ENCODE measurements at regions not wholly inside any gene's neighbourhood (a gene's known extent, or its start where the extent isn't known, plus 50 kb on each side); places are given as distances from the start of the nearest gene placed in this dataset.
"Not testable (repeated sequence)": the region's sequence is repeated elsewhere in the genome, so short reads cannot be mapped to it uniquely, and the experiment has no call there.

GRCh38 chr1:68673771-68674170 is 176.9 kb upstream of the DEPDC1 start:
- no peak for DNase-seq (ENCODE audit: low read depth in 2 of 2)

DNA sequence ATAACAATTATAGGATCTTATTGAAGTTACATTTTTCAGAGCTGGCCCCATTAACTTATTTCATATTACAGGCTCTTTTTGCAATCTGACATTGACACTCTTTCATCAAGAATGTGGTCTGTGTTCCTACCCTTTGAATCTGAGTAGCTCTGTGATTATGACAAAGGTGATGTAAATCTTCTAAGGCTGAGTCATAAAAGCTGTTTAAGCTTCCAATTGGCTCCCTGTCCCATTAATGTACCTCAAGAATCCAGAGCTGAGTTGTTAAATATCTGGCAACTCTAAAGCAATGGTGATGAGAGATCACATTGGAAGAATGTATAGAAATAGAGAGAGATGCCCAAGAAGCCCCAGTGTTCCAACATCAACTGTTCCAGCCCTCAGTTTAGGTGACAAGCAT is 178.5 kb upstream of the DEPDC1 start:
- no peak for DNase-seq (ENCODE audit: low read depth in 2 of 2)

- no peak for DNase-seq (ENCODE audit: low read depth in 2 of 2)
These were observed 180.9 kb upstream of the DEPDC1 start for GRCh38 chr1:68677684-68678351.

GRCh38 chr1:68696221-68696620 is 199.3 kb upstream of the DEPDC1 start:
- no peak for DNase-seq (ENCODE audit: low read depth in 2 of 2)

- no peak for DNase-seq (ENCODE audit: low read depth in 2 of 2)
These were observed 207.1 kb upstream of the DEPDC1 start for GRCh38 chr1:68703921-68704354.

DNA sequence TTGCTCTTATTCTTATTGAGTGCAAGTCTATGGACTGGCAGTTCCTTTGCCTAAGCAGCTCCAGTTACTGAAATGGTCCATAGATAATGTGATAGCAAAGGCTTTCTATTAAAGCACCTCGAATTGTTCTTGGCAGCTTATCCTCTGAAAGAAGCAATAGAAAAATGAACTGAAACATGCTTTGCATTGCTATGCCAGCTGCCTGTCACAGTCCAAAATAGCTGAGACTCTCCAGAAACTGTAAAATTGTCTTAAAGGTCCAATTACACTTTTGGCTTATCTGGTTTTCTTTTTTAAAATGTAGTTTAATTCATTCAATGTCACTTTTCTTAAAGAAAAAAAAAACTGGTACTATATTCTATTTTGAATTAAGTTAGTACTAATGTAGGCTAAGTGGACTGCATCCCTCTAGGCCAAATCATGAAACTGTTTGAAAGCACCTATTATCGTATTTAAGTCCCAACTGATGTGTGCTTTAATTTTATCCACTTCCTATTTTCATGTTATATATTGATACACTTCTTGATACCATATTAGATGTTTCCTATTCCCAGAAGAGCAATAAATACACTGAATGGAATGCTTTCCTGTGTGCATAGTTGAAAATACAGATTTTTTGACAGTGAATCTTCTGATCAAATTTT is 208.0 kb upstream of the DEPDC1 start:
- no peak for DNase-seq (ENCODE audit: low read depth in 2 of 2)

- DNase-seq (ENCODE audit: low read depth in 2 of 2): no peak
These were observed 208.6 kb upstream of the DEPDC1 start for GRCh38 chr1:68705466-68705865.

DNA sequence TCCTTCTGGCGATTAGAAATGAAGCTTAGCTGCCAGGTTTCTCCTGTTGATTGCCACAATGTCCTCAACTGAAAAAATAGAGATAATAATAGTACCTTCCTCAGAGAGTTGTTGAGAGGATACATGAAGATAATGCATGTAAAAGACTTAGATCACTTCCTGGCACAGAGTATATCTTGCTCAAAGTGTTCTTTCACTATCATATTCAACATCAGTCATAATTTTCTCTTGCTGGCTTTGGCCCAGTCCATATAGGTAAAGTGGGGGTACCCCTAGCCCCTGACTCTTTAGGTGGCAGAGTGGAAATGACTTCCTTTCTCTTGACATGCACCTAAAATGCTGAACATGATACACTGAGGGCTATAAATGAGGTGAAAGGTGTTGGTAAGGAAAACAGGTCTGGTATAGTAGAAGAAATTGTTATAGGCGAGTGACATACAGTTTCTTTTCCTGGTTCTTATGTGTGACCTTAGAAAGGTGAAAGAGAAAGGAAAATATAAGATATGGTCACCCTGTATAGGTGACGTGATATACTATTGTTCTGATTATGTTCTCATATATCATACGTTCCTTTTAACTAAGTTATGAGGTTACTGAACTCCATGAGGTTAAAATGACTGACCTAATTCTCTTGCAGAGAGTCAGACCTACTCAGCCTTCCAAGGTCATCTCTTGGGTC is 209.9 kb upstream of the DEPDC1 start:
- DNase-seq (ENCODE audit: low read depth in 2 of 2): no peak

GRCh38 chr1:68717330-68717729 is 220.4 kb upstream of the DEPDC1 start:
- DNase-seq (ENCODE audit: low read depth in 2 of 2): no peak

GRCh38 chr1:68720476-68720875 is 223.6 kb upstream of the DEPDC1 start:
- DNase-seq (ENCODE audit: low read depth in 2 of 2): no peak

GRCh38 chr1:68723791-68724190 is 226.9 kb upstream of the DEPDC1 start:
- no peak for DNase-seq (ENCODE audit: low read depth in 2 of 2)

DNA sequence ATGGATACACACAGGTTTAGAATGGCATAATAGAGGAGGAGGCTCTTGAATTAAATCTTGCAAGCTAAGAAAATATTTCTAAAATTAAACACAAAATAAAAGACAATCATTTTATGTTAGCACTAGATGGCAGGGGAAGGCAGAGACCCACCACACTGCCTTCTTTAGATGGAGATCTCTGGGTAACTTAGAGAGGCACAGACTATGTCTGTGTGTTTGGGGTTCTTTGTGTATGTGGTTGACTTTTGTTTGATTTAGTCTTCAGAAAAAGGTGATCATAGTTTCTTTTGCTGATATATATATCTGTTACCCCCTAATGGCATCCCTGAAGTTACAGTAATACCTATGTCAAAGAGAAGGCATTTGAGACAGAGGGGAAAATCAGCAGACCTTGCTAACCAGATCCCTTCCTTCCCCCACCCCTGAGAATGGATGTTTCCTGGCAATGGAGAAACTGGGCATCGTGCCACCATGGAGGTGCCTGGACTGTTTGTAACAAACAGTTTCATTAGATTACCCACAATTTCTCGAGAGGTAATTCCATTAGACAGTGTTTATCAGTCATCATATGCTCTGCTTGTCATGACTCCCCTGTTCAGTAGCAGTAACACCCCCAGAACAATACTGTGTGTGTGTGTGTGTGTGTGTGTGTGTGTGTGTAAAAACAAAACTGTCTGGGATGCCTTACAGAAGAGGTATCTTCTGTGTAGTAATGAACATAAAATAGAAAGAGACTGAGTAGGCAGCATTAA is 228.3 kb upstream of the DEPDC1 start:
- peak; percentile 2 to 4 for DNase-seq (ENCODE audit: low read depth in 2 of 2)

GRCh38 chr1:68739486-68739885 is 242.6 kb upstream of the DEPDC1 start:
- not testable (repeated sequence) for DNase-seq (ENCODE audit: low read depth in 2 of 2)

GRCh38 chr1:68745011-68745410 is 248.1 kb upstream of the DEPDC1 start:
- DNase-seq (ENCODE audit: low read depth in 2 of 2): no peak

- no peak for DNase-seq (ENCODE audit: low read depth in 2 of 2)
These were observed 248.6 kb upstream of the DEPDC1 start for GRCh38 chr1:68745451-68745850.

GRCh38 chr1:68746378-68746777 is 249.5 kb upstream of the DEPDC1 start:
- no peak for DNase-seq (ENCODE audit: low read depth in 2 of 2)

DNA sequence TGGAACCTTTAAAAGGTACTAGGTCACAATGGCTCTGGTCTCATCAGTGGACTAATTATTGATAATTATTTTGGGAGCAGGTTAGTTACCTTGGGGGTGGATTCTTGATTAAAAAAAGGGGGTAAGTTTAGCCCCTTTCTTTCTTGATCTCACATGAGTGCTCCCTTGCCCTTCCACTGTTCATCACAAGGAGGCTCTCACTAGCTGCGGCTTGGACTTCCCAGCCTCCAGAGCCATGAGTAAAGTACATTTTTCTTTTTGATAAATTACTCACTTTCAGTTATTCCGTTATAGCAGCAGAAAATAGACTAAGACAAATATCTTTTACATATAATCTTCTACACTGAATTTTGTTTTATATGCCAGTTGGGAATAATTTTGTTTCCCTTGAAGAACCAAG is 254.8 kb upstream of the DEPDC1 start:
- no peak for DNase-seq (ENCODE audit: low read depth in 2 of 2)

GRCh38 chr1:68758666-68759209 is 261.9 kb upstream of the DEPDC1 start:
- no peak for DNase-seq (ENCODE audit: low read depth in 2 of 2)

GRCh38 chr1:68767941-68768340 is 271.1 kb upstream of the DEPDC1 start:
- DNase-seq (ENCODE audit: low read depth in 2 of 2): no peak

DNA sequence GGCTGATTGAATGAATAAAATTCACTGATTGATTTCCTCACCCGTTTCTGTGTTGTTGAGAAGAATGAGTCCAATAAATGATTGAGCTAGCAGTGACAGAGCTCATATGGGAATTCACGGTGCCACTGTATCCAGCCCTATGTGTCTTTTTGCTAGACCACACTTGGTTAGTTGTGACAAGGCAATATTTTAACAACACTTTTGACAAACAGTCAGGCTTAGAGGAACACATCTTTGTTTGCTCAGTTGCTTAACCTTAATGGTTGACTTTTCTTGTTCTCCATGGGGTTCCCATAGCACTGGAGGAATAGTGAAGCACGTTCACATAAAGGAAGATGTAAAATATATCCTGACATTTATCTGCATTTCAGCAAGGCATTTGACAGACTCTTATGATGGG is 273.9 kb upstream of the DEPDC1 start:
- DNase-seq (ENCODE audit: low read depth in 2 of 2): no peak

DNA sequence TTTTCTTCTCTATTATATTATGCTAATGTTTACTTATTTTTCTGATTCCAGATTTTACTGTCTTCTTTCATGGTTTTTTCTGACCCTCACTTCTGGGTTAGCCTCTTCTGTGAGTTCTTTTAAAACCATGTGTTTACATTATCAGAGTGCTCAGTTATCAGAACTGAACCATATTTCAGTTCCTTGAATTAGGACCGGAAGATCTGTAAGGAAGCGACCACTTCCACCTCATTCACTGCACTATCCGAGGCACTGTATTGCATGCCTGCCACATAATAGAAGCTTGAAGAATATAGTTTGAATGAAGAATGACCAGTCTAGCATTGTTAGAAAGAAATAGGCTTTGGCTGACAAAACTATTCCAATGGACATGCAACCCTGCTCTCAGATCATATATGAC is 281.0 kb upstream of the DEPDC1 start:
- no peak for DNase-seq (ENCODE audit: low read depth in 2 of 2)

DNA sequence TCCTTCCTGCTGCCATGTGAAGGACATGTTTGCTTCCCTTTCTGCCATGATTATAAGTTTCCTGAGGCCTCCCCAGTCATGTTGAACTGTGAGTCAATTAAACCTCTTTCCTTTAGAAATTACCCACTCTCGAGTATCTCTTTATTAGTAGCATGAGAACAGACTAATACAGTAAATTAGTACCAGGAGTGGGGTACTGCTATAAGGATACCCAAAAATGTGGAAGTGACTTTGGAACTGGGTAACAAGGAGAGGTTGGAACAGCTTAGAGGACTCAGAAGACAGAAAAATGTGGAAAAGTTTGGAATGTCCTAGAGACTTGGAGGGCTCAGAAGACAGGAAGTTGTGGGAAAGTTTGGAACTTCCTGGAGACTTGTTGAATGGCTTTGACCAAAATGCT is 283.0 kb upstream of the DEPDC1 start:
- not testable (repeated sequence) for DNase-seq (ENCODE audit: low read depth in 2 of 2)

Measured in lung microvascular endothelial cell (primary cell).